A172 (cell line): ENCODE measurements at regions not wholly inside any gene's neighbourhood (a gene's known extent, or its start where the extent isn't known, plus 50 kb on each side); places are given as distances from the start of the nearest gene placed in this dataset.

Experiments used
- DNase-seq: peaks from one replicate; pipeline ENCODE4 v3.0.0-alpha.2; 2015; ENCODE audit warnings: low spot score

DNA sequence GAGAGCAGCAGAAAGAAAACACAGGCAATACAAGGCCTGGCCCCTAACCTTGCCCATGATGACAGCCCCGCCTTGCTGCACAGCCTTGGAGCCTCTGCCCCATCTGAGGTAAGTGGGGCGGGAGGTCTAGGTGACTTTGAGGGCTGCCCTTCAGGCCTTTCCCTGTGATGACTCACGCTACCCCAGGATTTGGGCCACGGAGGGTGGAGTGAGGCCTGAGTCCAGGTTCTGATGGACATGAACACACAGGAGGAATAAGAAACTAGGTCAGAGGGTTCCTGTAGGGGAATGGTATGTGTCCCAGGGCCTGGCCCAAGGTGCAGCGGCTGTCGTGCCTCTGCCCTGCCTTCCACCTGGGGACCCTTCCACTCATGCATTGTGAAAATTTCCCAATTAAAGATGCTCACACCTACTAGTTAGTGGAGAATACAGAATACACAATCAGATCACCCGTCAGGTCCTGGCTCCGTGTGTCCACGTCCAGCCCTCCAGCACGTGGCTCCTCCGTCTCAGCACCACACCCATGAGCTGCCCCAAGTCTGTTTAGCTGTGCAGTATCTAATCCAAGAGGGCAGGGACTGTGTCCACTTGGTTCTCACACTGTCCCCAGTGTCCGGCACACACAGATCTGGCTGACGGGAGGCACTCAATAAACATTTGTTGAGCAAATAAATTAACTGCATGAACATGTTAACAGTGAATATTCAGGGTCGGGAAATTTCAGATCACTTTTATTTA, 111.0 kb downstream of the CHST1 start:
- DNase-seq = no peak

DNA sequence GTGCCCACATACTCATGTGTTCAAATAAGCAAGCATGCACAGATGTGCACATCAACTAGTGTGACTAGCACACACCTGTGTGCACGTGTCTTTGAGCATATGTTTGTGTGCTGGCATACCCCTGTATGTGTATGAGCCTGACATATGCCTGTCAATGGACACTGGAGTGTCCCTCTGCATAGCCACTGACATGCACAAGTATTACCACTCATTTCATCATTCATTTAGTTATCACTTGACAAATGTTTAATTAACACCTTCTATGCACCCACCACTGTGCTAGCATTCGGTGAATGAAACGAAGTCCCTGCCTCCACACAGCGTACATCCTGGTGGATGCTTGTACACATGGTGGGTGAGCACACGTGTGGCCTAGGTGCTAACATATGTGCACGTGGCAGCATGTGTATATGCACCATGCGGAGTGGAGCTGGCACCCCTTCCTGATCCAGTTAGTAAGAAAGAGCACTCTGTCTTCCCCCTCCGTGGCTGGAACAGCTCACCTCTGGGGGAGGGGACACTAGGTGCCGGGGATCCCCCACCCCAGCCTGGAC, 112.0 kb downstream of the CHST1 start:
- no peak for DNase-seq

DNA sequence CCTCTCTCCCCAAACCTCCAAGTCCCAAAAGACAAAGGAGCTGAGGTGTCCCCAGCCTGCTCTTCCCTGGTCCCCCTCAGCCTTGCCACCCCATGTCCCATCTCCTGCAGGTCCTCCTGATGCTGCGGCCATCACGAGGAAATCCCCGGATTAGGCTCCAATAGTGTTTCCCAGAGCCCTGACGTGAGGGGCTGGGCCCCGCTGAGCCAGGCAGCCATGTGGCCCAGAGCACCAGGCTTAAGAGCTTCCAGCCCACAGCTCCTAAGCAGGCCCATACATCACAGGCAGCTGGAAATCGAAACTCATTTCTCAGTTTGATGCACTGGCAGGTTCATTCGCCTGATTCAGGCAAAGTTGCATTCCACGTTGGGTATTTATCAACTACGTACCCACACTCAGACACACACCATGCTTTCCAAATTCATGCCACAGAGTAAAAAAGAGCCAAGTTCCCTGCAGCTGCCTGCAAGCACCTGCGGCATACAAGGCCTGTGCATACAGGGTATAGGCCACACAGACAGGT, 114.2 kb downstream of the CHST1 start:
- no peak for DNase-seq

DNA sequence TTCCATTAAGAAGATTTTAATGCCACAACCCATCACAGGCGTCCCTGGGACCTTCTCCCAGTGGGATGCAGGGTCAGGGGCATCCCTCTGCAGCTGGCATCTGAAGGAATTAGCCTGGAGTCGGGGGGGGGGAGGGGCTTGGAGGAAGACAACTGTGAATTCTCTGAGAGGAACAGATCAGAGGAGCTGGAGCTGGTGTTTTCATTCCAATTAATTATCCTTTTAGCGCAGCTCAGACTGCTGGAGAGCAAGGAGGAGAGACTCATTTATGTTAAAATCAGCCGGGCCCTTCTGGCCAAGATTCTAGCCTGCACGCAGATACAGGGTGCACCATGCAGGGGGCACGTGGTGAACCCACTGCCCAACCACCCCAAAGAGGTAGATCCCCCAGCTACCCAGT, 116.2 kb downstream of the CHST1 start:
- no peak for DNase-seq

DNA sequence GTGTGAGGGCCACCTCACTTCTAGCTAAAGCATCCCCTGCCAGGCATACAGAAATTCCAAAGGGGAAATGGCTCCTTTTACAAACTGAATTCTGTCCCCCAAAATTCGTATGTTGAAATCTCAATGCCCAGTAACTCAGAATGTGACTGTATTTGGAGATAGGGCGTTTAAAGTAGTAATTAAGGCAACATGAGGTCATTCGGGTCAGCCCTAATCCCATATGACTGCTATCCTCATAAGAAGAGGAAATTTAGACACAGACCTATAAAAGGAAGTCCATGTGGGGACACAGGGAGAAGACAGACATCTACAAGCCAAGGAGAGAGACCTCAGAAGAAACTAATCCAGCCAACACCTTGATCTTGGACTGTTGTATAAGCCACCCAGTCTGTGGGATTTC, 119.1 kb downstream of the CHST1 start:
- DNase-seq = no peak

DNA sequence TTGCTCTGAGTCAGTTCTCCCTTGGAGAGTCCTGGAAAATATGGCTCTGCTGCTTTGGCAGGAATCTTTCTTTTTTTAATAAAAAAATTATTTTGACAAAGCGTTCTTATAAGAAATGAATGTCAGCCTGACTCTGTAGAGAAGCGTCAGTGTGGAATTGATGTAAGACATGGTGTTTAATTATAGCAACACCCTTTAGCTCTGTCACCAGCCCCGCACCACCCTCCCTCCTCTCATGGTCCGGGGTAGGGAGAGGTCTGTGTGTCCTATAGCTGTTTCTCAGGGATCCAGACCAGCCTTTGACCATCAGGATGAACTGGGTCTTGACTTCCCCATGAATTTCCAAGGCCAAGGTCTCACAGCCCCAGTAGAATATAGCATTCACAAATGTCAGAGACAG, 120.6 kb downstream of the CHST1 start:
- DNase-seq = no peak

DNA sequence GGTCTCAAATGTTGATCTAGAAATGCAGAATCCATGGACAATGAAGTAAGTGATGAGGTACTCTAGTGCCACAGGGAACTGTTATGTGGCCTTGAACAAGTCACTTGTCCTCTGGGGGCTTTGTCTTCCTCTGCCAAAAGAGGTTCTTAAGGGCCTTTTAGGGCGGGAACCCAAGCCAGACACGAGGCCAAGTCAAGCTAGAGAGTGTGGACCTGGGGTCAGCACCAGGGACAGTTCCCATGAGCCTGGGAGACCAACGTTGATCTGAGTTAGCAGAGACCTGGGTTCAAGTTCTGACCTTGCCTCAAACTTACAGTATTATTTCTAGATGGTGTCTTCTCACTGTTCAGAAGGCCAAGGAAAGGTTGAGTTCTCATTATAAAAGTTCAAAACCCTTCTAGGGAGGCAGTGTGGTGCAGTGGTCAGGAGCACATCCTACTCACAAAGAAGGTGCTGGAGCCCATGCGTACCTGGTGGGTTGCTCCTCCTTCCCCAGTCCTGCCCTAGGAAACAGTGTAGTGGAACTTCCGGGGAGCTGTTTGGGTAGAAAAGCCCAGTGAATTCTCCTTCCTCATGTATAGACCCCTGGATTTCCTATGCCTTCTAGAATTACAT, 121.5 kb downstream of the CHST1 start:
- DNase-seq = peak; percentile 7

DNA sequence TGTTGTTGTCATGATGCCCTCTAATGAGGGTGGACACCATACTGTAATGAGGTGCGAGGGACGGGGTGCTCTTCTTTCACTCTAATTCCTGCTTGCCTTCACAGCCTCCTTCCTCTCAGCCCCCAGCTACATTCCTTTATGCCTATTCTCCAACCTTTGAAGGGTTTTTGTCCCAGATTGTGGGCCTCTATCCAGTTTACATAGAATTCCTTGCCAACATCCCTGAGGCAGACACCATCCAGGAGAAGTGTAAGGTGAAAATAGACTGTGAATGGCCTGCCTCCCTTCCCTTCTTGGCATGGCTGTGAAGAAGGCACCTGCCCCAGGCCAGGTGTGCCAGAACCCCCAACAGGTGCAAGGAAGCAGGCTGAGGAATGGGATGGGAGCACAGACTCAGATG, 122.3 kb downstream of the CHST1 start:
- DNase-seq = no peak

DNA sequence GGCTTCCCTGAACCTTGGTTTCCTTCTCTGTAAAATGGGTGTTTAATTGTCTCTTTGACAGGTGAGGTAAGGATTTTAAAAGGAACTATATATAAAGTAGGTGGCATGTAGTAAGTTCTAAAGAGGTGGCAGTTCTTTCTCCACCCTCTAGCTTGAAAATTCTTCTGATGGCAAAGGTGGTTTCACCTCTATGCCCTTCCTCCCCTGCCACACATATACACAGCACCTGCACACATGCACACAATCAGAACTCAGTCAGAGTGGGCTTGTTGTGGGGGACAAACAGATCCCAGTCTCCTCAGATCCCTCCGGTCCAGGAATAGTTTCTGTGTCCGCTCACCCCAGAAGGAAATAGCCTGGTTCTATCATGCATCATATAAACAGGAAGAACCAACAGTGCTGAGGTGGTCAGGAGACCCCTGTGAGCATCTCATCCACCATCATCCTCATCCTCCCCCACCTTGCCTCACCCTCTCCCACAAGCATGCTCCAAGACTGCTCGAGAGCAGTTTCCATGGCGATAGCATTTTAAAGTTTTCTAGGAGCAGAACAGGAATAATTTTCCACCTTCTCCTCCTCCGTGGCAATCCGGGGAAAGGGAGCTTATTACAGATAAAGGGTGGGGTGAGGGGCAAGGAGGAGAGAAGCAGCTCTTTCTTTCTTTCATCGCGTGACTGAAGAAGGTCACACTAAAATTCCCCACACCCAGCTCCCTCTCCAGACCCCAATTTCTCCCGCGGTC, 123.6 kb downstream of the CHST1 start:
- DNase-seq = no peak

DNA sequence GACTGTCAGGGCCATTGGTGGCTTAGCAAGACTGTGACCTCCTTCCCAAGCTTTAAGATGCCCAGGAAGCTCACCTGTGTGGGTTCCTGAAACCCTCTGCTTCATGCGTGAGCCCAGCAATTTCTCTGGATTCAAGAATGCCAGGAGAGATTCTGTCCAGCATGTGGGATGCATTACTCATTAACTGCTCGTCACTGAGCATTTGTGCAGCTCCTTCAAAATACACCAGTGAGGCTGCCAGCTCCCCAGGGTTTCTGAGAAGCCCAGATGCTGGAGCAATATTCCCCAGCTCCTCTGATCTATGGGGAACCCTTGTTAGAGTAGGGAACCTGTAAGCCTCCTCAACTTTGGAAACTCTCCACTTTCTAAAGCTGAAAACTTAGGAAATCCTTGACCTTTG, 126.5 kb downstream of the CHST1 start:
- DNase-seq = no peak

DNA sequence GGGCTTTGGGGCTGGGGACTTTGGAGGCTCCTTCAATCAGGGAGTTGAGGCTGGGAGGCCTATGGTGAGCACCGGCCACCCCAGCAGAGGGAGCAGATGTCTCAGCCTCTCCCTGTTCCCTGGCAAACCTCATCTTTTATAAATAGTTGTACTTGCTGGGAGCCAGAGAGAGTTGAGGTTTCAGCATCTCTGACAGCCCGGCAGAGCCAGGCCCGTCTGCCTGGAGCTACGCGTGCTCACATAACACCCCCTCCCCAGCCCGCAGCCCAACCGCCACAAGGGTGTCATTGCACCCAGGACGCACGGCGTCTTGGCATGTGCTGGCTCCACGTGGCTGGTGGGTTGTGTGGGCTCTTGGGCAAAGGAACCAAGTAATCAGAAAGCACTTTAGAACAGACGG, 127.1 kb downstream of the CHST1 start:
- no peak for DNase-seq

DNA sequence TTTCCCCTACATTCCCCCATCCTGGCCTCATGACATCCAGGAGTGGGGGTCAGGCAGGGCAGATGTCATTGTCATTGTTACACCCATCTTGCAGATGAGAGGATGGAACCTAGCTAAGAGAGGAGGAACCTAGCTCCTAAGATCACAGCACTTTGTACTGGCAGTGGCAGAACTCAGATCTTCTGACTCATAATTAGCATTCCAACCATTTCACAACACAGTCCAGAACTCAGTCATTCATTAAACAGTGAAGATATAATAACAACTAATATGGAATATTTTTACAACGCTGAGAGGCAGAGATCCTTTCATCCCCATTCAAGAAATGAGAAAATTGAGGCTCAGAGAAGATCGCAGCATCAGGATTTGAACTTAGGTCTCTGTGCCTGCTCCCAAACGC, 127.8 kb downstream of the CHST1 start:
- no peak for DNase-seq

DNA sequence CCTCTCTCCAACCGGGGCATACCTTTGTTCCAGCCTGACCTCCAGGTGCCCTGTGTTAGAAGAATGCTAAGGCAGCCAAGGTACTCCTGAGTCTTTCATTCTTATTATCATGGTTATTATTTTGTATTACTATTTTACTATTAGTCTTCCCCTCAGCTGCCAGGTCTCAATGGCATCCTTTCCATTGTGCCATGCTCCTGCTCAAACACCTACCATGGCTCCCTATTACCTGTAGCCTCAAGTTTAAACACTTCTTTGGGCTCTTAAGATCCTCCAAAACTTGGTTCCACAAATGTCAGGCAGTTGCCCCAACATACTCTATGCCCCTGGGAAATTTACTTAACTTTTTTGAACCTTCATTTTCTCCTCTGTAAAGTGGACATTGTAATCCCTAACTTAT, 130.4 kb downstream of the CHST1 start:
- DNase-seq = no peak

DNA sequence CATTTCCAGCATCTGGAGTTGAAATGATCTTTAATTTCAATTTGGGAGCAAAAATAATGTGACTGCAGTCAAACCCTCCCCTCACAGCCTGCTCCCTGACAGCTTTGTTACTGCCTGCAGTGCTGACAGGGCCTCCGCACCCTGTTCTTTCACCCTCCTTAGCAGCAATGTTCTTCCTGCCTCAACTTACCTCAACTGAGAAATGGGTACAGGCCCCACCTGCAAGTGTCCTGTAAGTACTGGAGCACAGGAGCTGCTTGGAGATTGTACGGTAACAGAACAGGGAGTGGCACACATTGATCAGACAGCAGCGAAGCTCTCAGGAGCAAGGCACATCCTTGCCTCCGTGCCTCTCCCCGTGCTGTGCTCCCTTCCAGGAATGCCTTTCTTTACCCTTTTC, 131.3 kb downstream of the CHST1 start:
- no peak for DNase-seq

DNA sequence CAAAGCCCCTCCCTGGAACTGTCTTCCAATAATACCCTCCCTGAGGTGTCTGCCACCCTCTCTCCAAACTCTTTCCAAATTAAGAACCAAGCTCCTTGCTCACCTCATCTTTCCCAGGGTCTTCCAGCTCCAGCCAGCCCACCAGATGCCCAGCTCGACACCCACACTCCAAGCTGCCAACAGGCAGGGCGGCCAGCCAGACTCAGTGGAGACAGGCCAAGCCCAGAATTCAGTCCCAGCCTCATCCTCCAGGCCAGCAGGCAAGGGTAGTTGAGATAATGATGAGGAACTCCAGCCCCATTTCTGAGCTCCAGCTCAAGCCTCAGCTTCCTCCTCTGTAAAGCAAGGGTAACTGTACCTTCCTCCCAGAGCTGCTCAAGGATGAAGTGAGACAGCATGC, 132.9 kb downstream of the CHST1 start:
- no peak for DNase-seq

DNA sequence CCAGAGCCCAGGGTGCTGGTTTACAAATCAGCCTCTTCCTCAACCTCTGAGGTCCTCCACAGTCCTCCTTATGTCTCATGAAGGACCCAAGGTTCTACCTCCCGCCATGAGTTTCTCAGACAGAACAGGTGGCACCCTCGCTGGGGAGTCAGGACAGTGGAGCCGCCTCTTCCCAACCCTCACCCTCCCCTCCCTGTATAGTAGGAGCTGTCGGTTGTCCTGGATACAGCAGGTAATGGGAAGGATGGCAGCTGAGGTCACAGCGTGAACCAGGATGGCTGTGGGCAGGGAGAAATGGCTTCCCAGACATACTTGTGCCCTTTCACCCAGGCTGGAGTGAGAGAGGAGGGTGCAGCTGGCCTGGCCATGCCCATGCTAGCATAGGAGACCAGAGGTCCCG, 134.6 kb downstream of the CHST1 start:
- DNase-seq = no peak

DNA sequence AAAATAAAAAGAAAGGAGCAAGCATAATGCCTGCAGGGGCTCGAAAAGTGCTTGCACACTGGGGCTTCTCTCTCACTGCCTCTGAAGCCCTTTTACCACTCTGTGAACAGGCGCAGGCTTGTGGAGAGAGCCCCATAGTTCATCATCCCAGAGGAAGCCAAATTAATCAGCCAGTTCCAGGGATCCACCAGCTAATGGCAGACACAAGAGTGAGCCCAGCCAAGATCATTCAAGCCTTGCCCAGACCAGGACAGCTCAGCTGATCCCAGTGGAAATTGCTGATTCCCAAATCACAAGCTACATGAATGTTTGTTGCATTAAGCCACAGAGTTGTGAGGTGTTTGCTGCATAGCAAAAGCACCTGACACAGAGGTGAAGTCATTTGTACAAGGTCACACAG, 135.3 kb downstream of the CHST1 start:
- no peak for DNase-seq

DNA sequence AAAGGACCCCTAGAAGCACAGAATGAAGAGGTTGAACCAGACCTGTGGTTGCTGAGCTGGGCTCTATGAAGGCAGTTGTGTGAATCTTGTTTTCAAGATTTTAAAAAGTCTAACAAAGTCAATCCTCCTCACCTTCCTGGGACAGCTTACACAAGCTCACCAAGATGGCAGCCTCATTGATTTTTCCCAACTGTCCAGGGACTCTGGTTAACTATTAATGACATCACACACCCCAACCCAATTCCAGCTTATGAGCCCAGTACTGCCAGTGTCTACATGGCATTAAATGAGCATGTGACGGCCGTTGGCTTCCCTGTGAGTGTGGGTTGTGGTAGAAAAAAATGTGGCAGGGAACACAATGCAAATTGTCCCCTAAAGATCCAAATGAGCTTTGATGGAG, 137.0 kb downstream of the CHST1 start:
- no peak for DNase-seq

DNA sequence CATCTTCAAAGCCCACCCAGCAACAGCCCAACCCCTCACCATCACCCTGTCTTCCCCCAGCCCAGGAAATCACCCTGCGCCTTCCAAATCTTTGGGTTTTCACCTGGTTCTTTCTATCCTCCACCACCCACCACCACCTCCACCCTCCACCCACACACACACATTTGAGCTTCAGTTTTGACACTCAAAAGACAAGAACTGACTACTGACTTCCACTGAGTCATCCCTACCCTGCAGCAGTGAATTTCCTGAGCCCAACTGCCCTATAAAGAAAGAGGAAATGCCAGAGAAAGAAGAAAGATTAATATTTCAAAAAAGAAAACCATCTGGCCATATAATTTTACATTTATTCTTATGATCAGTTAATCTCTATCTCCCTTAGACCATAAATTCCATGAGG, 137.5 kb downstream of the CHST1 start:
- DNase-seq = no peak

DNA sequence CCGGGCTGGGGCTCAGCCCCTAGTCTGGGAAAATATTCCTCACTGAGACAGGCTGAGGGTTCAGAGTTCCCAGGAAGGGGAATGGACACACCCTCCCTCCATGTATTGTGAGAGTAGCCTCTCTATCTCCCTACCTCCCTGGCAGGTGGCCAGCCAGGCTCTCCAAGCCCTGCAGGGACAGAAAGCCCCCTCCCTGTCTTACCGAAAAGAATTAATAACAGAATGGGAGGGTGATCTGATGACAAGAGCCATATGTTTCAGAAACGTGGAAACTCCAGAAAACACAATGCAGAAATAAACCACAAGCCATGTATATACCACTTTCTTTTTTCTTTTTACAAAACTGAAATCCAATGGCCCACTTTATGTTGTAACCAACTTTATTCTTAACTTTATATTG, 140.0 kb downstream of the CHST1 start:
- DNase-seq = no peak

DNA sequence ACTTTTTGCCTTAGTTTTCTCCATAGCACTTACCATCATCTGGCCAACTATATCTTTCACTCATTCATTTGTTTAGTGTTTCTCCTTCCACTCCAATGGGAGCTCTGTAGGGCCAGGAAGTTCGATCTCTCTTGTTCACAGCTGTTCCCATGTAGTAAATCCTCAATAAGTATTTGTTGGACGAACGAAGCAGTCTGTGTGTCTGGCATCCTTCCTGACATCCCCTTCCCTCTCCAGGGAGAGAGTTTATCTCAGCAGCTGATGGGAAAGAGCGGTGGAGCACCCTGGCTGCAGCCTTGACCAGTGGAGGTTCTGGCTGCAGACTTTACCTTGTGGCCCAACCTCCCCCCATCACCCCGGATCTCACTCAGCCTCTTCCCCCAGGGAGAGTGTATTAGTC, 141.7 kb downstream of the CHST1 start:
- no peak for DNase-seq

DNA sequence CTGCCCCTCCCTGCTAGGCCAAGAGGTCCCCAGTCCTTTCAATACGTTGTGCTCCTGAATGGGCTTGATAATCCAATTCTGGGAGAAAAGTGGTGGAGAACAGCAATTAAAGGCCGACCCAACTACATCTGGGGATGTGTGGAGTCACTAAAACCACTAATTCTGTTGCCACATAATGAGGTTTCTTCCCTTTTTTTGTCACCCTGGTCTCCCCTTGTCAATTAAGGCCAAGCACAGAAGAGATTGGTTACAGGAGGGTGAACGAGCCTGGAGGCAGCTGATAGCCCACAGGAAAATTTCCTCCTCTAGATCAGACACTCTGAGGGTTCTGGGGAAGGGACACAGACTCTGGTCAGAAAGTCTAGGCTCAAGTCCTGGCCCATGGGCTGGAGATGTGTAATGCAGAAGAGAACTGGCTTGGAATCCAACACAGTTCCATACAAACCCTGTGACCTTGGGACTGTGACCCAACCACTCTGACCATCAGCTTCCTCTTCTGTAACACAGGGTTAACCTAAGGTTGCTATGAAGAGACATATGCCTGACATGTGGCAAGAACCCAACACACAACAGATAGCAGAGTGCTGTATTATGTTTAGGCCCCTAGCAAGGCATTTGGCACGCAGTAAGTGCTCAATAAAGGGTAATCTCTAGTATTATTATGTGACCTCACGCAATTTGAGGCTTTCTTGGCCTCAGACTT, 146.4 kb downstream of the CHST1 start:
- DNase-seq = no peak
